HepG2 (cell line): ENCODE measurements at regions not wholly inside any gene's neighbourhood (a gene's known extent, or its start where the extent isn't known, plus 50 kb on each side); places are given as distances from the start of the nearest gene placed in this dataset.

ENCODE experiments used
- ATAC-seq: fragments of 200-7000 bp; cut with Tn5 transposase; 3 replicates; pipeline ENCODE4 v1.9.1; 2020; ENCODE audit warnings: mild to moderate bottlenecking, moderate library complexity
- BruUV-seq: library from RNA; stranded (reverse); fragments of 400-500 nt; replicated peaks from 2 replicates; lab custom pipeline; 2021; lab: Mats Ljungman, UMichigan
- CTCF ChIA-PET: fragments of 300-600 bp; formaldehyde crosslinking; extraction: SDS; loops from one replicate; lab custom pipeline; 2021; ENCODE audit warnings: low total read pairs, inconsistent platforms, low intra/inter-chr PET ratio; lab: Yijun Ruan, JAX
- POLR2A ChIA-PET: fragments of 350-600 bp; sonication (Branson Sonifier 250); formaldehyde crosslinking; loops from one replicate; lab custom pipeline; 2020; ENCODE audit warnings: antibody characterized with exemption, inconsistent platforms; lab: Yijun Ruan, JAX
- DNase-seq: peaks from one replicate; pipeline ENCODE4 v3.0.0-alpha.2; 2015; ENCODE audit warnings: low spot score
- FAIRE-seq: peaks from 3 replicates; lab custom pipeline; 2011; peaks lifted over from hg19 to GRCh38; lab: Jason Lieb, UNC
- H2AFZ ChIP-seq: one replicate; pipeline ENCODE4 v1.6.1; 2011; ENCODE audit warnings: low read length, inconsistent platforms
- H3K27ac ChIP-seq: fragments of 300-600 bp; 3 replicates; pipeline ENCODE4 v1.8.0; 2011; ENCODE audit warnings: mixed run types, mild to moderate bottlenecking, mixed read lengths, low read length, inconsistent platforms; ENCODE audit not compliant: insufficient read depth; ENCODE audit errors: extremely low read length
- H3K27me3 ChIP-seq, 2 experiments: fragments of 200-600 bp in 1 of 2; 2 replicates in 1 of 2; 3 replicates in 1 of 2; pipeline versions ENCODE4 v1.6.0 to v1.8.0; 2011; ENCODE audit warnings: low read length in 2 of 2, mild to moderate bottlenecking in 2 of 2, moderate library complexity in 2 of 2, inconsistent platforms in 1 of 2; ENCODE audit not compliant: insufficient read depth in 2 of 2, control insufficient read depth in 1 of 2
- H3K36me3 ChIP-seq, 2 experiments: fragments of 200-600 bp in 1 of 2; replicated peaks in 1 of 2; 2 replicates in 1 of 2; 3 replicates in 1 of 2; pipeline versions ENCODE4 v1.5.1 to v1.8.0; 2011; ENCODE audit warnings: low read length in 2 of 2, inconsistent platforms in 1 of 2; ENCODE audit not compliant: insufficient read depth in 2 of 2, control insufficient read depth in 1 of 2
- H3K4me1 ChIP-seq: 2 replicates; pipeline ENCODE4 v1.5.1; 2012; ENCODE audit warnings: low read length, inconsistent platforms; ENCODE audit not compliant: insufficient read depth
- H3K4me2 ChIP-seq: 2 replicates; pipeline ENCODE4 v1.6.0; 2011; ENCODE audit warnings: low read depth, low read length, inconsistent platforms
- H3K4me3 ChIP-seq, 3 experiments: fragments of 200-600 bp in 1 of 3; sonication (generic), shearing (Covaris generic) in 1 of 3; replicated peaks in 1 of 3; 2 replicates each; pipeline ENCODE4 v1.5.1; 2011 to 2016; ENCODE audit warnings: low read length in 3 of 3, inconsistent platforms in 2 of 3, low read depth in 2 of 3, mild to moderate bottlenecking in 2 of 3, control low read depth in 1 of 3, mixed read lengths in 1 of 3; ENCODE audit not compliant: insufficient read depth in 1 of 3
- H3K79me2 ChIP-seq: one replicate; pipeline ENCODE4 v1.6.1; 2011; ENCODE audit warnings: low read length, inconsistent platforms; ENCODE audit not compliant: insufficient read depth
- H3K9ac ChIP-seq: 2 replicates; pipeline ENCODE4 v1.6.0; 2011; ENCODE audit warnings: mild to moderate bottlenecking, low read depth, low read length, inconsistent platforms; ENCODE audit not compliant: insufficient read depth
- H3K9me3 ChIP-seq: 2 replicates; pipeline ENCODE4 v1.5.1; 2012; ENCODE audit warnings: mild to moderate bottlenecking, low read length
- H4K20me1 ChIP-seq: 2 replicates; pipeline ENCODE4 v1.6.0; 2011; ENCODE audit warnings: inconsistent platforms, mild to moderate bottlenecking, low read length, moderate library complexity; ENCODE audit not compliant: insufficient read depth
- GLMP ChIP-seq: sonication (generic); formaldehyde crosslinking; IDR thresholded peaks from 2 replicates; pipeline ENCODE4 v1.9.0; 2021; ENCODE audit warnings: missing genetic modification reagents, mild to moderate bottlenecking, borderline replicate concordance
- JUN ChIP-seq: sonication (generic); formaldehyde crosslinking; IDR thresholded peaks from 2 replicates; pipeline ENCODE4 v1.4.0; 2020; ENCODE audit warnings: mild to moderate bottlenecking, missing genetic modification reagents
- MXD1 ChIP-seq: sonication (generic); formaldehyde crosslinking; IDR thresholded peaks from 2 replicates; pipeline ENCODE4 v1.4.0; 2020; ENCODE audit warnings: mild to moderate bottlenecking, missing genetic modification reagents
- TEF ChIP-seq: sonication (generic); formaldehyde crosslinking; IDR thresholded peaks from 2 replicates; pipeline ENCODE4 v1.5.0; 2020; ENCODE audit warnings: missing genetic modification reagents
- ZBTB8A ChIP-seq: sonication (generic); formaldehyde crosslinking; IDR thresholded peaks from 2 replicates; pipeline ENCODE4 v1.4.0; 2020; ENCODE audit warnings: mild to moderate bottlenecking, low read depth, missing genetic modification reagents, borderline replicate concordance
- ZC3H13 ChIP-seq: sonication (generic); formaldehyde crosslinking; IDR thresholded peaks from 2 replicates; pipeline ENCODE4 v1.8.1; 2023; ENCODE audit warnings: mild to moderate bottlenecking, missing genetic modification reagents, moderate library complexity
- ZMYM4 ChIP-seq: sonication (generic); formaldehyde crosslinking; IDR thresholded peaks from 2 replicates; pipeline ENCODE4 v1.8.1; 2023; ENCODE audit warnings: mild to moderate bottlenecking, missing genetic modification reagents
- ZNF326 ChIP-seq: sonication (generic); formaldehyde crosslinking; IDR thresholded peaks from 2 replicates; pipeline ENCODE4 v1.4.0; 2020; ENCODE audit warnings: missing genetic modification reagents, borderline replicate concordance
- ZNF510 ChIP-seq: sonication (generic); formaldehyde crosslinking; IDR thresholded peaks from 2 replicates; pipeline ENCODE4 v1.4.0; 2020; ENCODE audit warnings: low read depth, mild to moderate bottlenecking, missing genetic modification reagents
- WGBS: methylation state at CpG from one replicate; pipeline ENCODE4 v1.1.6; 2017; ENCODE audit warnings: low lambda C conversion rate; 5-methylcytosine and 5-hydroxymethylcytosine counted together
- in situ Hi-C: cut with HindIII; loops from 2 replicates; pipeline ENCODE4 v1.10.0; 2017; ENCODE audit warnings: low pct_unique_long_range_greater_than_20kb; ENCODE audit not compliant: extremely low pct_ligation_motif_present
- intact Hi-C: fragments of 100-400 bp; cut with micrococcal nuclease; formaldehyde crosslinking; loops from one replicate; pipeline ENCODE4 v1.10.0; 2022; ENCODE audit not compliant: unreplicated experiment

DNA sequence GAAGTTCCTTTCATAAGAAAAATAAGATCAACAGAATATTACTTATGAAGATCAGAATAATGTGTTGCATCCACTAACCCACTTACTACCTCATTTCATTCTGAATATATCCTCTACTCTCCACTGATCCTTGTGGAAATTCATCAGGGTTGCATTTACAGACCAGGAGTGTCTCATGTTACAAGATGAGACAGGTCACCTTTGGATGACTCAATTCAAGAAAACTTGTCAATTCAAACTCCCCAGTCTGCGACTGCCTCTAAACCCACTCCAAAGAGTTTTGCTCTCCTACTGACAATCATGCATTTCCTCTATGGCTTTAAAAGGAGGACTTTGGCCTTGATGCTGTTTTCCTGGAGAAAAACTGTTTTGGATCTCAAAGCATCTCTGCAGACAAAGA is 68.4 kb downstream of the ID4 start (continued):
- TF ChIP-seq ZBTB8A (CRISPR knock-in tag) (no peak), ZMYM4 (CRISPR knock-in tag) (no peak)

DNA sequence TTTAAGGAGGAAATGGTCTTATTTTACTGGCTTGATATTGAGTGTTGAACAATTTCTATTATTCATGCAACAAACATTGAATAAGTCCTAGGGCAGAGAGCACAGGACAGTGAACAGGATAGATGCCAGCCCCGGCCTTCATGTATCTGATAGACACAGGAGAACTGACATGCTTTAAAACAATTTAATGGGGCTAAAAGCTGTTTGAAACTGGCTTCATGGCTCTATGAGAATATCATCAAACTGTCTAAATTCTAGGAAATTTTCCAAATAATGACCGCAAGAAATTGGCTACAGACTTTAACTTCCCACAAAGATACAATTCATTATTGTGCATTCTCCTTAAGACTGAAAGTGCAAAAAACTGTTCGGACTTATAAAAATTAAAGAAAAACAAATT is 69.0 kb downstream of the ID4 start:
- ChIA-PET POLR2A (no interaction called here), CTCF (no interaction called here)
- Histone ChIP-seq H3K27ac (no peak overlapping the region), H3K36me3 (no peaks in the 10 kb centered on the region), H3K9me3 (no peaks in the 10 kb centered on the region), H3K27me3 (no peaks in the 10 kb centered on the region), H2AFZ (no peak overlapping the region), H3K4me3 (no peak overlapping the region), H3K79me2 (no peaks in the 10 kb centered on the region), H3K4me1 (no peaks in the 10 kb centered on the region), H3K9ac (no peak overlapping the region), H3K4me2 (no peak overlapping the region), H4K20me1 (no peaks in the 10 kb centered on the region)
- DNase-seq: no peak
- intact Hi-C loops (loop anchor here (10.0 kb wide), 1 partner anchor 911 kb away; no protein-coding TSS in a partner anchor), in situ Hi-C loops (no loop called here)
- no peak for TF ChIP-seq MXD1 (CRISPR knock-in tag)
- no peak for TF ChIP-seq ZNF326
- no peak for TF ChIP-seq ZNF510 (CRISPR knock-in tag)
- no peak for TF ChIP-seq TEF
- no peak for TF ChIP-seq ZC3H13 (CRISPR knock-in tag)
- TF ChIP-seq JUN: no peak
- TF ChIP-seq GLMP (CRISPR knock-in tag): no peak
- 26% methylated on average over 3 of the region's 3 CpGs for WGBS
- ATAC-seq: no peak
- no peak for FAIRE-seq
- no TSS peak for BruUV-seq
